ENCODE measurements at regions not wholly inside any gene's neighbourhood (a gene's known extent, or its start where the extent isn't known, plus 50 kb on each side); places are given as distances from the start of the nearest gene placed in this dataset.

DNA sequence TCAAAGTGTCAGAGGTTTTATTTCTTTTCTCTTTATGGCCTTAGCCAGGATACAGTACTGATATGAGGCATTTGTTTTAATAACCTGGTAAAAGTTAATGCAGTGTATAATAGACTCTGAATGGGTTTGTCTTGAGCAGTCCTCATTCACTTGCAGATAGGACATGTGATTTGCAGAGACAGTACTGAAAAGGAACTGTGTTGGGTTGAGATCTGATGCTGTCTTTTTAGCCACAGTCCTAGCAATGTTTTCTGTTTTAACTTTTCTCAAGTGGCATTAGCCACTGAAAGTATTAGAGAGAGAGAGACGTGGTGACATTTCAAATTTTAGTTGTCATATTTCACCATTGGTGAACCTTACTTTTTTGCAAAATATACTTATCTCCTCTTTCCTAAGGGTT is 547.2 kb upstream of the MAN1A1 start:
- TF ChIP-seq, protein P1, sequence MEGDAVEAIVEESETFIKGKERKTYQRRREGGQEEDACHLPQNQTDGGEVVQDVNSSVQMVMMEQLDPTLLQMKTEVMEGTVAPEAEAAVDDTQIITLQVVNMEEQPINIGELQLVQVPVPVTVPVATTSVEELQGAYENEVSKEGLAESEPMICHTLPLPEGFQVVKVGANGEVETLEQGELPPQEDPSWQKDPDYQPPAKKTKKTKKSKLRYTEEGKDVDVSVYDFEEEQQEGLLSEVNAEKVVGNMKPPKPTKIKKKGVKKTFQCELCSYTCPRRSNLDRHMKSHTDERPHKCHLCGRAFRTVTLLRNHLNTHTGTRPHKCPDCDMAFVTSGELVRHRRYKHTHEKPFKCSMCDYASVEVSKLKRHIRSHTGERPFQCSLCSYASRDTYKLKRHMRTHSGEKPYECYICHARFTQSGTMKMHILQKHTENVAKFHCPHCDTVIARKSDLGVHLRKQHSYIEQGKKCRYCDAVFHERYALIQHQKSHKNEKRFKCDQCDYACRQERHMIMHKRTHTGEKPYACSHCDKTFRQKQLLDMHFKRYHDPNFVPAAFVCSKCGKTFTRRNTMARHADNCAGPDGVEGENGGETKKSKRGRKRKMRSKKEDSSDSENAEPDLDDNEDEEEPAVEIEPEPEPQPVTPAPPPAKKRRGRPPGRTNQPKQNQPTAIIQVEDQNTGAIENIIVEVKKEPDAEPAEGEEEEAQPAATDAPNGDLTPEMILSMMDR (IDR thresholded peaks at IDR 0.05), result no peak
- TF ChIP-seq POLR2A (IDR thresholded peaks at IDR 0.05), result no peak

Data from Peyer's patch (tissue), 4 donors.